HEK293T (cell line): ENCODE measurements at regions not wholly inside any gene's neighbourhood (a gene's known extent, or its start where the extent isn't known, plus 50 kb on each side); places are given as distances from the start of the nearest gene placed in this dataset.

Source experiments
- ARNT ChIP-seq: fragments of 450-650 bp; IDR thresholded peaks from 2 replicates; pipeline ENCODE4 v1.6.1; 2017; ENCODE audit warnings: mild to moderate bottlenecking
- L3MBTL2 ChIP-seq: fragments of 450-650 bp; conservative IDR thresholded peaks from 2 replicates; pipeline ENCODE4 v1.6.1; 2016; ENCODE audit warnings: mild to moderate bottlenecking
- SP1 ChIP-seq: fragments of 450-650 bp; IDR thresholded peaks from 2 replicates; pipeline ENCODE4 v1.6.1; 2017
- SUZ12 ChIP-seq: fragments of 450-650 bp; IDR thresholded peaks from 2 replicates; pipeline ENCODE4 v1.6.1; 2016; ENCODE audit warnings: mild to moderate bottlenecking
- TARDBP ChIP-seq: fragments of 450-650 bp; IDR thresholded peaks from 2 replicates; pipeline ENCODE4 v1.6.1; 2016

GRCh38 chr17:33802349-33803198, 452.5 kb upstream of the CCL2 start:
- TF ChIP-seq SP1 (no peak), ARNT (no peak), SUZ12 (no peak), TARDBP (no peak), L3MBTL2 (no peak)
